SU-DHL-6 (cell line): ENCODE measurements at regions not wholly inside any gene's neighbourhood (a gene's known extent, or its start where the extent isn't known, plus 50 kb on each side); places are given as distances from the start of the nearest gene placed in this dataset.

Source experiments
- EZH2phosphoT487 ChIP-seq: fragments of 200-600 bp; sonication (generic), shearing (Covaris generic); conservative IDR thresholded peaks from 2 replicates; pipeline ENCODE4 v1.6.1; 2018; ENCODE audit warnings: mild to moderate bottlenecking, antibody characterized with exemption, low read length, moderate library complexity, mixed read lengths
- TF ChIP-seq, protein P1 (sequence below): fragments of 200-600 bp; sonication (generic); IDR thresholded peaks from one replicate; pipeline ENCODE4 v1.5.1; 2017; ENCODE audit warnings: antibody characterized with exemption, mild to moderate bottlenecking, low read length, moderate library complexity; ENCODE audit not compliant: insufficient read depth, poor library complexity, severe bottlenecking

DNA sequence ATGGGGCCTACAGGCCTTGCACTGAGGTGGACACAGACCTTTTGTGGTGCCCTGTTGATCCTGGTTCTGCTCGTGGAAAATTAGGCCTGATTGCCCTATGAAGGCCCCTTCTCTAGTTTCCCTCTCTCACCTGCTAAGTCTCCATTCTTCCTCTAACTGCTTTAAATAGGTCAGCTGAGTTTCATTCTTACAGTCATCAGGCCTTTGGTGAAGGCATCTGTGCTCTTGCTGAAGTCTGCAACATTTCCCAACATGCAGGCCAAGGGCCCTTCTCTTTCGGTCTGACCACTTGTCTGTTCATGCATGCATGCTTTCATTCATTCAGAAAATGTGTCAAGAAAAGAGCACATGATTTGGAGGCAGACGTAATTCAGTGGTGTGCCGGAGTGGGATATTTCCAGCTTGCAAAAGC lies 244.0 kb downstream of the BUB3 start:
- TF ChIP-seq, protein P1, sequence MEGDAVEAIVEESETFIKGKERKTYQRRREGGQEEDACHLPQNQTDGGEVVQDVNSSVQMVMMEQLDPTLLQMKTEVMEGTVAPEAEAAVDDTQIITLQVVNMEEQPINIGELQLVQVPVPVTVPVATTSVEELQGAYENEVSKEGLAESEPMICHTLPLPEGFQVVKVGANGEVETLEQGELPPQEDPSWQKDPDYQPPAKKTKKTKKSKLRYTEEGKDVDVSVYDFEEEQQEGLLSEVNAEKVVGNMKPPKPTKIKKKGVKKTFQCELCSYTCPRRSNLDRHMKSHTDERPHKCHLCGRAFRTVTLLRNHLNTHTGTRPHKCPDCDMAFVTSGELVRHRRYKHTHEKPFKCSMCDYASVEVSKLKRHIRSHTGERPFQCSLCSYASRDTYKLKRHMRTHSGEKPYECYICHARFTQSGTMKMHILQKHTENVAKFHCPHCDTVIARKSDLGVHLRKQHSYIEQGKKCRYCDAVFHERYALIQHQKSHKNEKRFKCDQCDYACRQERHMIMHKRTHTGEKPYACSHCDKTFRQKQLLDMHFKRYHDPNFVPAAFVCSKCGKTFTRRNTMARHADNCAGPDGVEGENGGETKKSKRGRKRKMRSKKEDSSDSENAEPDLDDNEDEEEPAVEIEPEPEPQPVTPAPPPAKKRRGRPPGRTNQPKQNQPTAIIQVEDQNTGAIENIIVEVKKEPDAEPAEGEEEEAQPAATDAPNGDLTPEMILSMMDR = no peak
- TF ChIP-seq EZH2phosphoT487 = no peak
